SK-N-SH (cell line): ENCODE measurements at regions not wholly inside any gene's neighbourhood (a gene's known extent, or its start where the extent isn't known, plus 50 kb on each side); places are given as distances from the start of the nearest gene placed in this dataset.

Experiments used
- EP300 ChIP-seq, 2 experiments: IDR thresholded peaks; 2 replicates each; pipeline versions ENCODE4 v1.4.0 to v1.6.1; 2012; ENCODE audit warnings: borderline replicate concordance in 1 of 2, low read depth in 1 of 2, low read length in 1 of 2
- EZH2phosphoT487 ChIP-seq: fragments of 200-600 bp; sonication (generic); IDR thresholded peaks from 2 replicates; pipeline ENCODE4 v1.6.1; 2017; ENCODE audit warnings: low read depth, mixed run types, mild to moderate bottlenecking, antibody characterized with exemption, moderate library complexity, borderline replicate concordance
- FOXM1 ChIP-seq: IDR thresholded peaks from 2 replicates; pipeline ENCODE4 v1.4.0; 2012; ENCODE audit warnings: low read depth, mild to moderate bottlenecking
- MXI1 ChIP-seq: IDR thresholded peaks from 2 replicates; pipeline ENCODE4 v1.6.1; 2012; ENCODE audit warnings: mild to moderate bottlenecking, low read depth, low read length, improper control_type of control experiment
- RAD21 ChIP-seq: IDR thresholded peaks from 2 replicates; pipeline ENCODE4 v1.6.1; 2012; ENCODE audit warnings: mild to moderate bottlenecking, low read length
- RCOR1 ChIP-seq: fragments of 150-350 bp; IDR thresholded peaks from 2 replicates; pipeline ENCODE4 v1.6.1; 2017; ENCODE audit warnings: antibody characterized with exemption, low read length
- RFX5 ChIP-seq: IDR thresholded peaks from 2 replicates; pipeline ENCODE4 v1.6.1; 2012; ENCODE audit warnings: mild to moderate bottlenecking, improper control_type of control experiment, low read length
- TAF1 ChIP-seq: IDR thresholded peaks from 2 replicates; pipeline ENCODE4 v1.6.1; 2012; ENCODE audit warnings: low read depth, mild to moderate bottlenecking, low read length, moderate library complexity, borderline replicate concordance
- TF ChIP-seq, protein P1 (sequence below): IDR thresholded peaks from 2 replicates; pipeline ENCODE4 v1.4.0; 2012; ENCODE audit warnings: low read depth, borderline replicate concordance
- TF ChIP-seq, protein P2 (sequence below): fragments of 200-600 bp; sonication (generic); IDR thresholded peaks from 2 replicates; pipeline ENCODE4 v1.6.1; 2017; ENCODE audit warnings: antibody characterized with exemption, mild to moderate bottlenecking, moderate library complexity
- TF ChIP-seq, protein P3 (sequence below): IDR thresholded peaks from 2 replicates; pipeline ENCODE4 v1.4.0; 2012; ENCODE audit warnings: low read depth

DNA sequence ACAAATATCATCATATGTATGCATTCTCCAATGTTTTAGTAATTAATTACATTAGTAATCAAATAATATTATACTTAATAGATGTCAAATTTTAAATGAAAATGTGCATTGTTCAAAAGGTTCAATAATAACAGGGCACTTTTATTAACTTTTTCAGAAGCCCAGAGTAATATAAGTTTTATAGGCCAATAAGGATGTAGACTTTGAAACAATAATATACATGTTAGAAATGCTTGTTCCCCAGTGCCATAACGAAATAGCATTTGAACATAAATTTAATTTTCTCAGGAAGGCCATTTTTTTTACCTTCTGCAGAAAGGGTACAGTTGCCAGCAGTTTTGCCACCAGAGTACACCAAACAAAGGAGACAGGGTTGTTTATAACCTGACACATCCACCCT lies 1133.9 kb upstream of the LRRTM3 start:
- TF ChIP-seq, protein P1, sequence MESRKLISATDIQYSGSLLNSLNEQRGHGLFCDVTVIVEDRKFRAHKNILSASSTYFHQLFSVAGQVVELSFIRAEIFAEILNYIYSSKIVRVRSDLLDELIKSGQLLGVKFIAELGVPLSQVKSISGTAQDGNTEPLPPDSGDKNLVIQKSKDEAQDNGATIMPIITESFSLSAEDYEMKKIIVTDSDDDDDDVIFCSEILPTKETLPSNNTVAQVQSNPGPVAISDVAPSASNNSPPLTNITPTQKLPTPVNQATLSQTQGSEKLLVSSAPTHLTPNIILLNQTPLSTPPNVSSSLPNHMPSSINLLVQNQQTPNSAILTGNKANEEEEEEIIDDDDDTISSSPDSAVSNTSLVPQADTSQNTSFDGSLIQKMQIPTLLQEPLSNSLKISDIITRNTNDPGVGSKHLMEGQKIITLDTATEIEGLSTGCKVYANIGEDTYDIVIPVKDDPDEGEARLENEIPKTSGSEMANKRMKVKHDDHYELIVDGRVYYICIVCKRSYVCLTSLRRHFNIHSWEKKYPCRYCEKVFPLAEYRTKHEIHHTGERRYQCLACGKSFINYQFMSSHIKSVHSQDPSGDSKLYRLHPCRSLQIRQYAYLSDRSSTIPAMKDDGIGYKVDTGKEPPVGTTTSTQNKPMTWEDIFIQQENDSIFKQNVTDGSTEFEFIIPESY = no peak
- TF ChIP-seq, protein P2, sequence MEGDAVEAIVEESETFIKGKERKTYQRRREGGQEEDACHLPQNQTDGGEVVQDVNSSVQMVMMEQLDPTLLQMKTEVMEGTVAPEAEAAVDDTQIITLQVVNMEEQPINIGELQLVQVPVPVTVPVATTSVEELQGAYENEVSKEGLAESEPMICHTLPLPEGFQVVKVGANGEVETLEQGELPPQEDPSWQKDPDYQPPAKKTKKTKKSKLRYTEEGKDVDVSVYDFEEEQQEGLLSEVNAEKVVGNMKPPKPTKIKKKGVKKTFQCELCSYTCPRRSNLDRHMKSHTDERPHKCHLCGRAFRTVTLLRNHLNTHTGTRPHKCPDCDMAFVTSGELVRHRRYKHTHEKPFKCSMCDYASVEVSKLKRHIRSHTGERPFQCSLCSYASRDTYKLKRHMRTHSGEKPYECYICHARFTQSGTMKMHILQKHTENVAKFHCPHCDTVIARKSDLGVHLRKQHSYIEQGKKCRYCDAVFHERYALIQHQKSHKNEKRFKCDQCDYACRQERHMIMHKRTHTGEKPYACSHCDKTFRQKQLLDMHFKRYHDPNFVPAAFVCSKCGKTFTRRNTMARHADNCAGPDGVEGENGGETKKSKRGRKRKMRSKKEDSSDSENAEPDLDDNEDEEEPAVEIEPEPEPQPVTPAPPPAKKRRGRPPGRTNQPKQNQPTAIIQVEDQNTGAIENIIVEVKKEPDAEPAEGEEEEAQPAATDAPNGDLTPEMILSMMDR = no peak
- no peak for TF ChIP-seq TAF1
- no peak for TF ChIP-seq EZH2phosphoT487
- TF ChIP-seq RAD21 = no peak
- no peak for TF ChIP-seq RCOR1
- no peak for TF ChIP-seq MXI1
- TF ChIP-seq, protein P3, sequence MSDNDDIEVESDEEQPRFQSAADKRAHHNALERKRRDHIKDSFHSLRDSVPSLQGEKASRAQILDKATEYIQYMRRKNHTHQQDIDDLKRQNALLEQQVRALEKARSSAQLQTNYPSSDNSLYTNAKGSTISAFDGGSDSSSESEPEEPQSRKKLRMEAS = no peak
- no peak for TF ChIP-seq FOXM1
- TF ChIP-seq RFX5 = no peak
- TF ChIP-seq EP300 (IDR thresholded peaks at IDR 0.05; ENCODE audit: borderline replicate concordance in 1 of 2, low read depth in 1 of 2, low read length in 1 of 2) = no peak
